ENCODE measurements at regions not wholly inside any gene's neighbourhood (a gene's known extent, or its start where the extent isn't known, plus 50 kb on each side); places are given as distances from the start of the nearest gene placed in this dataset.
"Not testable (repeated sequence)": the region's sequence is repeated elsewhere in the genome, so short reads cannot be mapped to it uniquely, and the experiment has no call there.

DNA sequence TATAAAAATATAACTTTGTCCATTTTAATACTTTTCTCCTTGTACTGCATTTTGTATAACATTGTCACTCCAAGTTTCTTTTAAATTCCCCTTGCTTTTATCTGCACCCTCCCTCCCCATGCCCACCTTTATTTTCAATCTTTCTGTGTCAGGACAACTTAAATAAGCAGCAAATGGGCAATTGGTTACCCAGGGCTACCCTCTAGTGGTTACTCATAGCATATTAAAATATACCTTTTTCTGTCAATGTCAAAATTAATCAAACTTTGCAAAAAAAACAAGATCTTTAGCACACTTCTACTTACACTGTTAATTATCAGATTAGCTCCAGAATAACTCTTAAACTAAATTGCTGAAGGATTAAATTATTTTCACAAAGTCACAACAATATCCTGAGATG lies 2334.6 kb downstream of the EPHA3 start:
- not testable (repeated sequence) for H3K36me3 ChIP-seq (ENCODE audit: insufficient read depth); H2AFZ ChIP-seq; H3K4me1 Mint-ChIP-seq; H3K27me3 Mint-ChIP-seq (ENCODE audit: insufficient read depth, low read depth, poor library complexity); DNase-seq (ENCODE audit: low spot score); H3K9me2 ChIP-seq (ENCODE audit: insufficient read depth); H3K4me3 Mint-ChIP-seq; H4K20me1 ChIP-seq (replicated peaks; ENCODE audit: insufficient read depth); ATAC-seq; H3K79me2 ChIP-seq (replicated peaks; ENCODE audit: insufficient read depth); H3F3A ChIP-seq (replicated peaks; ENCODE audit: low read depth); H3K27me3 ChIP-seq (ENCODE audit: insufficient read depth); H3K4me2 ChIP-seq; H3K36me3 Mint-ChIP-seq (ENCODE audit: low read depth); H3K27ac ChIP-seq (ENCODE audit: low read depth); H3K27ac Mint-ChIP-seq; H3K4me3 ChIP-seq; H3K4me1 ChIP-seq (ENCODE audit: insufficient read depth)
- TF ChIP-seq, protein P1, sequence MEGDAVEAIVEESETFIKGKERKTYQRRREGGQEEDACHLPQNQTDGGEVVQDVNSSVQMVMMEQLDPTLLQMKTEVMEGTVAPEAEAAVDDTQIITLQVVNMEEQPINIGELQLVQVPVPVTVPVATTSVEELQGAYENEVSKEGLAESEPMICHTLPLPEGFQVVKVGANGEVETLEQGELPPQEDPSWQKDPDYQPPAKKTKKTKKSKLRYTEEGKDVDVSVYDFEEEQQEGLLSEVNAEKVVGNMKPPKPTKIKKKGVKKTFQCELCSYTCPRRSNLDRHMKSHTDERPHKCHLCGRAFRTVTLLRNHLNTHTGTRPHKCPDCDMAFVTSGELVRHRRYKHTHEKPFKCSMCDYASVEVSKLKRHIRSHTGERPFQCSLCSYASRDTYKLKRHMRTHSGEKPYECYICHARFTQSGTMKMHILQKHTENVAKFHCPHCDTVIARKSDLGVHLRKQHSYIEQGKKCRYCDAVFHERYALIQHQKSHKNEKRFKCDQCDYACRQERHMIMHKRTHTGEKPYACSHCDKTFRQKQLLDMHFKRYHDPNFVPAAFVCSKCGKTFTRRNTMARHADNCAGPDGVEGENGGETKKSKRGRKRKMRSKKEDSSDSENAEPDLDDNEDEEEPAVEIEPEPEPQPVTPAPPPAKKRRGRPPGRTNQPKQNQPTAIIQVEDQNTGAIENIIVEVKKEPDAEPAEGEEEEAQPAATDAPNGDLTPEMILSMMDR (conservative IDR thresholded peaks at IDR 0.05; ENCODE audit: low read depth in 2 of 2): peak in 1 of 2 experiments; percentile 40; a peak in 1 of 4 replicates
- peaks cover 39% of the 10 kb centered on the region for H3K9me3 Mint-ChIP-seq

GRCh38 chr3:91442483-91442882 lies 2335.1 kb downstream of the EPHA3 start:
- peaks cover 36% of the 10 kb centered on the region for H3K9me3 Mint-ChIP-seq
- not testable (repeated sequence) for ATAC-seq

DNA sequence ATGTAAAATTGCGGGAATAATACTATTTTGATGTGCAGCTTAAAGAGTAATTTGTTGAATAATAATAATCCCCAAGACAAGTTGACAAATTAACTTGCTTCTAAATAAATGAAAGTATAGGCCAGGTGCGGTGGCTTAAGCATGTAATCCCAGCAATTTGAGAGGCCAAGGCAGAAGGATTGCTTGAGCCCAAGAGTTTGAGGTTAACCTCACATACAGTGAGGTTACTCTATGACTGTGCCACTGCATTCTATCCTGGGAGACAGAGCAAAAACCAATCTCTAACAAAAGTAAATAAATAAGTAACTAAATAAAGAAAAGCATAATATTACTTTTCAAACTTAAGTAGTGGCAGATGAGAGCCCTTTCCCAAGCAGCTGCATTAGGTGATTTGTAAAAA lies 2341.0 kb downstream of the EPHA3 start:
- not testable (repeated sequence) for H4K20me1 ChIP-seq (replicated peaks; ENCODE audit: insufficient read depth); DNase-seq (ENCODE audit: low spot score); H3K4me1 Mint-ChIP-seq; H3K27ac Mint-ChIP-seq; H3K27me3 Mint-ChIP-seq (ENCODE audit: insufficient read depth, low read depth, poor library complexity); H3K9me2 ChIP-seq (ENCODE audit: insufficient read depth); H3K27ac ChIP-seq (ENCODE audit: low read depth); H3K27me3 ChIP-seq (ENCODE audit: insufficient read depth); H3K4me1 ChIP-seq (ENCODE audit: insufficient read depth); H3K79me2 ChIP-seq (replicated peaks; ENCODE audit: insufficient read depth); H3K36me3 Mint-ChIP-seq (ENCODE audit: low read depth); ATAC-seq; H3K4me2 ChIP-seq; H3K36me3 ChIP-seq (ENCODE audit: insufficient read depth); H3K4me3 Mint-ChIP-seq; H3K4me3 ChIP-seq; H3F3A ChIP-seq (replicated peaks; ENCODE audit: low read depth); H2AFZ ChIP-seq
- H3K9me3 Mint-ChIP-seq: peaks cover 42% of the 10 kb centered on the region

More at GRCh38 chr3:91442483-91442882, 2335.1 kb downstream of the EPHA3 start:
- not testable (repeated sequence) for H3K27me3 Mint-ChIP-seq (ENCODE audit: insufficient read depth, low read depth, poor library complexity); H3K9me2 ChIP-seq (ENCODE audit: insufficient read depth); H2AFZ ChIP-seq; H3F3A ChIP-seq (replicated peaks; ENCODE audit: low read depth); H3K79me2 ChIP-seq (replicated peaks; ENCODE audit: insufficient read depth); H3K4me1 ChIP-seq (ENCODE audit: insufficient read depth); H3K36me3 Mint-ChIP-seq (ENCODE audit: low read depth); H3K4me3 Mint-ChIP-seq; H3K4me3 ChIP-seq; H4K20me1 ChIP-seq (replicated peaks; ENCODE audit: insufficient read depth); H3K27ac ChIP-seq (ENCODE audit: low read depth); H3K4me1 Mint-ChIP-seq; H3K27me3 ChIP-seq (ENCODE audit: insufficient read depth); DNase-seq (ENCODE audit: low spot score); H3K27ac Mint-ChIP-seq; H3K4me2 ChIP-seq; H3K36me3 ChIP-seq (ENCODE audit: insufficient read depth)

DNA sequence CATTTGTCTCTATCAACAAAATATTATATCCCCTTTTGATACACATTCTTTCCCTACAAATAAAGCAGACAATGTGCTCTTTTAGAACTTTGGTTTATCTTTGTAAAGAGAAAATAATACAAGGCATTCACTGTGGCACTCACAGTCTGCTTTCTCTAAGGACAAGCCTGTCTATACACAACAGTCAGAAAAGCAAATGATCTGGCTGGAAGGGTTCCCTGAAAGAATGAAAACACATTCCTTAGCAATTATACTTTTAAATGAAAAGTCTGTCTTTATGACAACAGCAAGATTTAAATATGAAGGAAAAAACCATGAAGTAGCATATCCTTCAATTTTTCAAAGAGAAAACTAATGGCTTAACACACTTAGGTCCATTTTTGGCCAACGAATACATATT lies 2359.1 kb downstream of the EPHA3 start:
- not testable (repeated sequence) for H3K27ac ChIP-seq (ENCODE audit: low read depth); H4K20me1 ChIP-seq (replicated peaks; ENCODE audit: insufficient read depth); H3K27me3 Mint-ChIP-seq (ENCODE audit: insufficient read depth, low read depth, poor library complexity); H3K4me3 Mint-ChIP-seq; H3K4me2 ChIP-seq; H2AFZ ChIP-seq; H3K4me3 ChIP-seq; H3K27ac Mint-ChIP-seq; H3K4me1 Mint-ChIP-seq; H3K9me2 ChIP-seq (ENCODE audit: insufficient read depth); H3K36me3 ChIP-seq (ENCODE audit: insufficient read depth); H3K4me1 ChIP-seq (ENCODE audit: insufficient read depth); H3K27me3 ChIP-seq (ENCODE audit: insufficient read depth); H3K36me3 Mint-ChIP-seq (ENCODE audit: low read depth); ATAC-seq; H3F3A ChIP-seq (replicated peaks; ENCODE audit: low read depth); DNase-seq (ENCODE audit: low spot score); H3K79me2 ChIP-seq (replicated peaks; ENCODE audit: insufficient read depth)
- H3K9me3 Mint-ChIP-seq: peaks cover 47% of the 10 kb centered on the region

All from GM23338 (cell line).